ENCODE measurements at regions not wholly inside any gene's neighbourhood (a gene's known extent, or its start where the extent isn't known, plus 50 kb on each side); places are given as distances from the start of the nearest gene placed in this dataset.
"Not testable (repeated sequence)": the region's sequence is repeated elsewhere in the genome, so short reads cannot be mapped to it uniquely, and the experiment has no call there.

GRCh38 chr17:74135391-74136167, 67.9 kb upstream of the RPL38 start:
- no peaks in the 10 kb centered on the region for H3K9me3 ChIP-seq (ENCODE audit: control insufficient read depth in 2 of 2, insufficient read depth in 1 of 2, low read length in 1 of 2)
- no peak overlapping the region for H3K27ac ChIP-seq (ENCODE audit: low read depth in 1 of 2, low read length in 1 of 2)
- DNase-seq (ENCODE audit: low read depth in 6 of 9, low spot score in 9 of 9), result no peak
- no peaks in the 10 kb centered on the region for H3K36me3 ChIP-seq (ENCODE audit: control insufficient read depth in 2 of 2, insufficient read depth in 2 of 2, low read length in 1 of 2)
- H3K4me1 ChIP-seq (ENCODE audit: control insufficient read depth in 2 of 2, insufficient read depth in 2 of 2, low read length in 2 of 2), result no peaks in the 10 kb centered on the region
- WGBS, result 78% methylated on average over 9 of the region's 9 CpGs
- H3K4me3 ChIP-seq (ENCODE audit: low read length in 2 of 2), result no peak overlapping the region
- peaks cover 0 to 8% of the 10 kb centered on the region in 2 donors for H3K27me3 ChIP-seq (ENCODE audit: control insufficient read depth in 2 of 2, insufficient read depth in 1 of 2, low read length in 1 of 2)

- WGBS, result 62% methylated on average over 3 of the region's 3 CpGs
- H3K27me3 ChIP-seq (ENCODE audit: control insufficient read depth in 2 of 2, insufficient read depth in 1 of 2, low read length in 1 of 2), result peaks cover 0 to 5% of the 10 kb centered on the region in 2 donors
- no peak overlapping the region for H3K27ac ChIP-seq (ENCODE audit: low read depth in 1 of 2, low read length in 1 of 2)
- H3K36me3 ChIP-seq (ENCODE audit: control insufficient read depth in 2 of 2, insufficient read depth in 2 of 2, low read length in 1 of 2), result no peaks in the 10 kb centered on the region
- no peaks in the 10 kb centered on the region for H3K4me1 ChIP-seq (ENCODE audit: control insufficient read depth in 2 of 2, insufficient read depth in 2 of 2, low read length in 2 of 2)
- no peak overlapping the region for H3K4me3 ChIP-seq (ENCODE audit: low read length in 2 of 2)
- no peak for DNase-seq (ENCODE audit: low read depth in 6 of 9, low spot score in 9 of 9)
- no peaks in the 10 kb centered on the region for H3K9me3 ChIP-seq (ENCODE audit: control insufficient read depth in 2 of 2, insufficient read depth in 1 of 2, low read length in 1 of 2)
Measured at GRCh38 chr17:74137416-74137815, 66.1 kb upstream of the RPL38 start.

- Histone ChIP-seq H3K4me3 (ENCODE audit: low read length in 2 of 2) (no peak overlapping the region), H3K36me3 (ENCODE audit: control insufficient read depth in 2 of 2, insufficient read depth in 2 of 2, low read length in 1 of 2) (no peaks in the 10 kb centered on the region), H3K27me3 (ENCODE audit: control insufficient read depth in 2 of 2, insufficient read depth in 1 of 2, low read length in 1 of 2) (peaks cover 0 to 5% of the 10 kb centered on the region in 2 donors), H3K4me1 (ENCODE audit: control insufficient read depth in 2 of 2, insufficient read depth in 2 of 2, low read length in 2 of 2) (no peaks in the 10 kb centered on the region), H3K27ac (ENCODE audit: low read depth in 1 of 2, low read length in 1 of 2) (no peak overlapping the region), H3K9me3 (ENCODE audit: control insufficient read depth in 2 of 2, insufficient read depth in 1 of 2, low read length in 1 of 2) (no peaks in the 10 kb centered on the region)
- no peak for DNase-seq (ENCODE audit: low read depth in 6 of 9, low spot score in 9 of 9)
Measured at GRCh38 chr17:74139120-74139519, 64.4 kb upstream of the RPL38 start.

GRCh38 chr17:74140282-74140681, 63.2 kb upstream of the RPL38 start:
- no peak overlapping the region for H3K4me3 ChIP-seq (ENCODE audit: low read length in 2 of 2)

GRCh38 chr17:74141612-74142011, 61.9 kb upstream of the RPL38 start:
- Histone ChIP-seq H3K9me3 (ENCODE audit: control insufficient read depth in 2 of 2, insufficient read depth in 1 of 2, low read length in 1 of 2) (no peaks in the 10 kb centered on the region), H3K27ac (ENCODE audit: low read depth in 1 of 2, low read length in 1 of 2) (no peak overlapping the region), H3K4me1 (ENCODE audit: control insufficient read depth in 2 of 2, insufficient read depth in 2 of 2, low read length in 2 of 2) (no peaks in the 10 kb centered on the region), H3K27me3 (ENCODE audit: control insufficient read depth in 2 of 2, insufficient read depth in 1 of 2, low read length in 1 of 2) (no peaks in the 10 kb centered on the region), H3K36me3 (ENCODE audit: control insufficient read depth in 2 of 2, insufficient read depth in 2 of 2, low read length in 1 of 2) (no peaks in the 10 kb centered on the region), H3K4me3 (ENCODE audit: low read length in 2 of 2) (no peak overlapping the region)
- no peak for DNase-seq (ENCODE audit: low read depth in 6 of 9, low spot score in 9 of 9)

More at GRCh38 chr17:74140282-74140681, 63.2 kb upstream of the RPL38 start:
- H3K27me3 ChIP-seq (ENCODE audit: control insufficient read depth in 2 of 2, insufficient read depth in 1 of 2, low read length in 1 of 2), result peaks cover 0 to 5% of the 10 kb centered on the region in 2 donors
- H3K4me1 ChIP-seq (ENCODE audit: control insufficient read depth in 2 of 2, insufficient read depth in 2 of 2, low read length in 2 of 2), result no peaks in the 10 kb centered on the region
- 95% methylated on average over 3 of the region's 3 CpGs for WGBS
- H3K36me3 ChIP-seq (ENCODE audit: control insufficient read depth in 2 of 2, insufficient read depth in 2 of 2, low read length in 1 of 2), result no peaks in the 10 kb centered on the region
- DNase-seq (ENCODE audit: low read depth in 6 of 9, low spot score in 9 of 9), result no peak
- H3K27ac ChIP-seq (ENCODE audit: low read depth in 1 of 2, low read length in 1 of 2), result no peak overlapping the region
- no peaks in the 10 kb centered on the region for H3K9me3 ChIP-seq (ENCODE audit: control insufficient read depth in 2 of 2, insufficient read depth in 1 of 2, low read length in 1 of 2)

GRCh38 chr17:74143318-74143717, 60.2 kb upstream of the RPL38 start:
- H3K4me3 ChIP-seq (ENCODE audit: low read length in 2 of 2); H3K4me1 ChIP-seq (ENCODE audit: control insufficient read depth in 2 of 2, insufficient read depth in 2 of 2, low read length in 2 of 2); DNase-seq (ENCODE audit: low read depth in 6 of 9, low spot score in 9 of 9); H3K9me3 ChIP-seq (ENCODE audit: control insufficient read depth in 2 of 2, insufficient read depth in 1 of 2, low read length in 1 of 2); H3K27me3 ChIP-seq (ENCODE audit: control insufficient read depth in 2 of 2, insufficient read depth in 1 of 2, low read length in 1 of 2); H3K36me3 ChIP-seq (ENCODE audit: control insufficient read depth in 2 of 2, insufficient read depth in 2 of 2, low read length in 1 of 2); H3K27ac ChIP-seq (ENCODE audit: low read depth in 1 of 2, low read length in 1 of 2): not testable (repeated sequence)
- 88% methylated on average over 4 of the region's 4 CpGs for WGBS

- H3K36me3 ChIP-seq (ENCODE audit: control insufficient read depth in 2 of 2, insufficient read depth in 2 of 2, low read length in 1 of 2), result no peaks in the 10 kb centered on the region
- WGBS, result 64% methylated on average over 6 of the region's 6 CpGs
- H3K27me3 ChIP-seq (ENCODE audit: control insufficient read depth in 2 of 2, insufficient read depth in 1 of 2, low read length in 1 of 2), result peaks cover 0 to 9% of the 10 kb centered on the region in 2 donors
- H3K4me1 ChIP-seq (ENCODE audit: control insufficient read depth in 2 of 2, insufficient read depth in 2 of 2, low read length in 2 of 2), result no peaks in the 10 kb centered on the region
- no peak overlapping the region for H3K27ac ChIP-seq (ENCODE audit: low read depth in 1 of 2, low read length in 1 of 2)
- no peaks in the 10 kb centered on the region for H3K9me3 ChIP-seq (ENCODE audit: control insufficient read depth in 2 of 2, insufficient read depth in 1 of 2, low read length in 1 of 2)
- DNase-seq (ENCODE audit: low read depth in 6 of 9, low spot score in 9 of 9), result no peak
- no peak overlapping the region for H3K4me3 ChIP-seq (ENCODE audit: low read length in 2 of 2)
Measured at GRCh38 chr17:74145756-74146155, 57.7 kb upstream of the RPL38 start.

- no peak for DNase-seq (ENCODE audit: low read depth in 6 of 9, low spot score in 9 of 9)
- Histone ChIP-seq H3K27ac (ENCODE audit: low read depth in 1 of 2, low read length in 1 of 2) (no peak overlapping the region), H3K4me3 (ENCODE audit: low read length in 2 of 2) (no peak overlapping the region), H3K36me3 (ENCODE audit: control insufficient read depth in 2 of 2, insufficient read depth in 2 of 2, low read length in 1 of 2) (no peaks in the 10 kb centered on the region), H3K27me3 (ENCODE audit: control insufficient read depth in 2 of 2, insufficient read depth in 1 of 2, low read length in 1 of 2) (peaks cover 0 to 10% of the 10 kb centered on the region in 2 donors), H3K9me3 (ENCODE audit: control insufficient read depth in 2 of 2, insufficient read depth in 1 of 2, low read length in 1 of 2) (no peaks in the 10 kb centered on the region), H3K4me1 (ENCODE audit: control insufficient read depth in 2 of 2, insufficient read depth in 2 of 2, low read length in 2 of 2) (no peaks in the 10 kb centered on the region)
- 94% methylated on average over 3 of the region's 3 CpGs for WGBS
Measured at GRCh38 chr17:74146196-74146595, 57.3 kb upstream of the RPL38 start.

GRCh38 chr17:74147056-74147835, 56.2 kb upstream of the RPL38 start:
- Histone ChIP-seq H3K36me3 (ENCODE audit: control insufficient read depth in 2 of 2, insufficient read depth in 2 of 2, low read length in 1 of 2) (no peaks in the 10 kb centered on the region), H3K4me1 (ENCODE audit: control insufficient read depth in 2 of 2, insufficient read depth in 2 of 2, low read length in 2 of 2) (no peaks in the 10 kb centered on the region), H3K27ac (ENCODE audit: low read depth in 1 of 2, low read length in 1 of 2) (no peak overlapping the region), H3K27me3 (ENCODE audit: control insufficient read depth in 2 of 2, insufficient read depth in 1 of 2, low read length in 1 of 2) (peaks cover 0 to 14% of the 10 kb centered on the region in 2 donors), H3K9me3 (ENCODE audit: control insufficient read depth in 2 of 2, insufficient read depth in 1 of 2, low read length in 1 of 2) (no peaks in the 10 kb centered on the region), H3K4me3 (ENCODE audit: low read length in 2 of 2) (no peak overlapping the region)
- no peak for DNase-seq (ENCODE audit: low read depth in 6 of 9, low spot score in 9 of 9)
- 91% methylated on average over 15 of the region's 15 CpGs for WGBS

All from thymus (tissue), 11 donors.